HFFc6 (cell line): ENCODE measurements at regions not wholly inside any gene's neighbourhood (a gene's known extent, or its start where the extent isn't known, plus 50 kb on each side); places are given as distances from the start of the nearest gene placed in this dataset.
"Not testable (repeated sequence)": the region's sequence is repeated elsewhere in the genome, so short reads cannot be mapped to it uniquely, and the experiment has no call there.

Source experiments
- DNase-seq: peaks from one replicate; pipeline ENCODE4 v3.0.0-alpha.2; 2018
- H3K27ac Mint-ChIP-seq: 2 replicates; pipeline ENCODE4 v1.8.0; 2020; ENCODE audit warnings: mild to moderate bottlenecking, mixed read lengths
- H3K27me3 Mint-ChIP-seq: 2 replicates; pipeline ENCODE4 v1.8.0; 2021; ENCODE audit warnings: mild to moderate bottlenecking, moderate library complexity, mixed read lengths; ENCODE audit not compliant: insufficient read depth
- H3K36me3 Mint-ChIP-seq: 2 replicates; pipeline ENCODE4 v1.8.0; 2021; ENCODE audit warnings: low read depth, mixed read lengths
- H3K4me1 Mint-ChIP-seq: 2 replicates; pipeline ENCODE4 v1.8.0; 2020; ENCODE audit warnings: low read depth, mixed read lengths
- H3K4me3 Mint-ChIP-seq: 2 replicates; pipeline ENCODE4 v1.8.0; 2020; ENCODE audit warnings: mild to moderate bottlenecking, moderate library complexity, mixed read lengths
- H3K9me3 Mint-ChIP-seq: 2 replicates; pipeline ENCODE4 v1.8.0; 2020; ENCODE audit warnings: mild to moderate bottlenecking, mixed read lengths
- TF ChIP-seq, protein P1 (sequence below): fragments of 200-600 bp; sonication (generic); IDR thresholded peaks from 2 replicates; pipeline ENCODE4 v1.5.0; 2021; ENCODE audit warnings: antibody characterized with exemption, mild to moderate bottlenecking

DNA sequence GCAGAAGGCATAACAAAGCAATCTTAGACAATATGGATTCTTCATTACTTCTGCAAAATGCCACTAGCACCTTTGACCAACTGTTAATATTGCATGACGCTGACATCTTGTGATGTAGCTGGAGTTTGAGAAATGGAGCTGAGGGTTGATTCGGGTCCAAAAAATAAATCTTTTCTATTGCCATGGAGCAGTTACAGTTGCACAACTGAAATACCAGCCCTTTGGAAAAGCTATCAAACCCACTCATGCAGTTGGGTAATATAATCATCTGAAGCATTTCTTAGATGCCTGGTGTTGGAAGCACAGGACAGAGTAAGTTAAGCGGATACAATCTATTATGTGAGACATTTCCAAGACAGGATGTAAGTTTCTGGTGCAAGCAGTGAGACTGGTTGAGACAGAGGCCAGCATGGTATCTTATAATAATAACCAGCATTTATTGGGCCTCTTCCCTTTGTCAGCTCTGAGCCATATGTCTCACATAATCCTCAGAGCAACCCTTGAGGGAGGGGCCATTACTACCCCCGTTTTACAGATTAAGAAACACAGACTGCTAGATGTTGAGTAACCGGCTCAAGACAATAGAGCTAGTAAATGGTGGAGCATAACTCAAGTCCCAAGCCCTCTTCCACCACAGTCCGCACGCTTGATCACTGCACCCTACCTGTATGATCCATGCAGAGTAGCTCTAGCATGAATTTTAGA lies 74.9 kb upstream of the CAPRIN1 start:
- Mint-ChIP-seq H3K9me3 (no peaks in the 10 kb centered on the region), H3K27me3 (peaks cover 27% of the 10 kb centered on the region), H3K4me3 (no peak overlapping the region), H3K4me1 (no peaks in the 10 kb centered on the region), H3K27ac (no peak overlapping the region), H3K36me3 (no peaks in the 10 kb centered on the region)
- DNase-seq: no peak
- TF ChIP-seq, protein P1, sequence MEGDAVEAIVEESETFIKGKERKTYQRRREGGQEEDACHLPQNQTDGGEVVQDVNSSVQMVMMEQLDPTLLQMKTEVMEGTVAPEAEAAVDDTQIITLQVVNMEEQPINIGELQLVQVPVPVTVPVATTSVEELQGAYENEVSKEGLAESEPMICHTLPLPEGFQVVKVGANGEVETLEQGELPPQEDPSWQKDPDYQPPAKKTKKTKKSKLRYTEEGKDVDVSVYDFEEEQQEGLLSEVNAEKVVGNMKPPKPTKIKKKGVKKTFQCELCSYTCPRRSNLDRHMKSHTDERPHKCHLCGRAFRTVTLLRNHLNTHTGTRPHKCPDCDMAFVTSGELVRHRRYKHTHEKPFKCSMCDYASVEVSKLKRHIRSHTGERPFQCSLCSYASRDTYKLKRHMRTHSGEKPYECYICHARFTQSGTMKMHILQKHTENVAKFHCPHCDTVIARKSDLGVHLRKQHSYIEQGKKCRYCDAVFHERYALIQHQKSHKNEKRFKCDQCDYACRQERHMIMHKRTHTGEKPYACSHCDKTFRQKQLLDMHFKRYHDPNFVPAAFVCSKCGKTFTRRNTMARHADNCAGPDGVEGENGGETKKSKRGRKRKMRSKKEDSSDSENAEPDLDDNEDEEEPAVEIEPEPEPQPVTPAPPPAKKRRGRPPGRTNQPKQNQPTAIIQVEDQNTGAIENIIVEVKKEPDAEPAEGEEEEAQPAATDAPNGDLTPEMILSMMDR: no peak

DNA sequence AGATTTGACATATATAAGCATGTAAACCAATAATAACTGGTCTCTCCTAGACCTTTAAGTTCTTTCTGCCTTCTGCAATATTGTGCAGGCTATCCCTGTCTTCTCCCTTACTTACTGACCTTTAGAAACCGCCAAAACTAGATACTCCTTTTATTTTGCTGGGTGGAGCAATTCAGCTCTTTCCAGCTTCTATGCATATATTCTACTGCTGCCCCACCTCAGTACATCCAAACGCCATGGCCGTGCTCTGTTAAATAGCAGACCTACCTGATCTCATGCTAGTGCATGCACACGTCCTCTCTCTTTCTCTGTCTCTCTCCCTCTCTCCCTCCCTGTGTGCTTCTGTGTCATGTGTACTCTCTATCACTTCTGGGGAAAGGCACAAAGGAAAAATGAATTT lies 76.7 kb upstream of the CAPRIN1 start:
- peaks cover 31% of the 10 kb centered on the region for H3K27me3 Mint-ChIP-seq
- H3K4me3 Mint-ChIP-seq: no peak overlapping the region

DNA sequence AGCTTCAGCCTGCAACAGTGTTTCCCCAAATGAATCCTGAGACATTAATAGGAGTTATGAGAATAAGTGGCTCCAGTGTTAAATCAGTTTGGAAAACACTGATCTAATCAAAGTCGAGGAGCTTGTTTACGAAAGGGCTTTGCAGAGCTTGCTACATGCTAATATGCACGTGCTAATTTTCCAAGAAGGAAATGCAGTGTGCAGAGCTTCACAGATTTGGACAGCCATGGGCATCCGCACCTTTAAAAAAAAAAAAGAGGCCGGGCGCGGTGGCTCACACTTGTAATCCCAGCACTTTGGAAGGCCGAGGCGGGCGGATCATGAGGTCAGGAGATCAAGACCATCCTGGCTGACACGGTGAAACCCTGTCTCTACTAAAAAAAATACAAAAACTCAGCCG lies 79.7 kb upstream of the LMO2 start:
- H3K4me1 Mint-ChIP-seq, H3K36me3 Mint-ChIP-seq, H3K9me3 Mint-ChIP-seq, H3K4me3 Mint-ChIP-seq, DNase-seq, H3K27ac Mint-ChIP-seq: not testable (repeated sequence)
- peaks cover 31% of the 10 kb centered on the region for H3K27me3 Mint-ChIP-seq

More for the DNA sequence above, 76.7 kb upstream of the CAPRIN1 start:
- Mint-ChIP-seq H3K27ac (no peak overlapping the region), H3K9me3 (no peaks in the 10 kb centered on the region), H3K4me1 (no peaks in the 10 kb centered on the region), H3K36me3 (no peaks in the 10 kb centered on the region)
- TF ChIP-seq, protein P1: no peak
- DNase-seq: no peak

DNA sequence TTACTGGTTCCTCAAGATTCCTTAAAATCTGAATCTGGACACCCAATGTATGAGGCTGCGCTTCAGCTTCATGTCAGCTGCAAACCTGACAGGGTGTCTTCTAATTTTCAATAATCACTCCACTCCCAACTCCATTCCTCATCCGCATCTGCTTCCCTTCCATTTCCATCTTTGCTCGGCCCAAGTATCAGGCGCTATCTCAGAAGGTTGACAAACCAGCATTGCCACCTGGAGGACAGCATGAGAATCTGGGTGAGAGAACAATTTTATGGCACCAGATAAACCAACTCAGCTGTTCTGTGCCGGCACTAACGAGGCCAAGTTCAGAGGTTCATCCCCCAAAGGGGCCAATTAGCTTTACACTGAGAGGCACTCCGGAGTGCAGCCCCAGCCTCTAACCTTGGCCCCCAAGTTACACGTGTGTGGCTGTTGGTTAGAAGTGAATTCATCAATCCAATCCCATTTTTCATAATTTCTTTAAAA lies 79.1 kb upstream of the LMO2 start:
- DNase-seq: peak; percentile 39
- no peaks in the 10 kb centered on the region for H3K4me1 Mint-ChIP-seq
- TF ChIP-seq, protein P1: peak; percentile 79
- no peak overlapping the region for H3K4me3 Mint-ChIP-seq
- H3K36me3 Mint-ChIP-seq: no peaks in the 10 kb centered on the region
- H3K27me3 Mint-ChIP-seq: peaks cover 31% of the 10 kb centered on the region
- no peaks in the 10 kb centered on the region for H3K9me3 Mint-ChIP-seq
- no peak overlapping the region for H3K27ac Mint-ChIP-seq

DNA sequence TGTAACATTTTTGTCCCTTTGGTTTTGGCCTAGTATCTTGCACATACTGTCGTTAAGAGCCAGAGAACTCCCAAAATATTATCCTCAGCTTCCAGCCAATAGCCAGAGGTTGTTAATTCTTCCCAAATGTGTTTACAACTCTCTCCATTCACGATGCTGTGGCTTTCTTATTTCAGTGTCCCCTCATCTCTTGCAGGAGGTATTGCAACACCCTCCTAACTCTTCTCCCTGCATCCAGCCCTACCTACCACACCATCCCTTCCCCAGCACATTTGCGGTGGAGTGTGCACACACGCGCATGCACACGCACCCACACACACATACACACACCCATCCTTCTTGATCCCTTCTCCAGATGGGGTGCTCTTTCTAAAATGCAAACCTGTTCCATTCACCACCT lies 75.6 kb upstream of the LMO2 start:
- Mint-ChIP-seq H3K27me3 (peaks cover 40% of the 10 kb centered on the region), H3K27ac (no peak overlapping the region), H3K4me3 (no peak overlapping the region), H3K36me3 (no peaks in the 10 kb centered on the region), H3K4me1 (no peaks in the 10 kb centered on the region), H3K9me3 (no peaks in the 10 kb centered on the region)
- TF ChIP-seq, protein P1: no peak
- no peak for DNase-seq

DNA sequence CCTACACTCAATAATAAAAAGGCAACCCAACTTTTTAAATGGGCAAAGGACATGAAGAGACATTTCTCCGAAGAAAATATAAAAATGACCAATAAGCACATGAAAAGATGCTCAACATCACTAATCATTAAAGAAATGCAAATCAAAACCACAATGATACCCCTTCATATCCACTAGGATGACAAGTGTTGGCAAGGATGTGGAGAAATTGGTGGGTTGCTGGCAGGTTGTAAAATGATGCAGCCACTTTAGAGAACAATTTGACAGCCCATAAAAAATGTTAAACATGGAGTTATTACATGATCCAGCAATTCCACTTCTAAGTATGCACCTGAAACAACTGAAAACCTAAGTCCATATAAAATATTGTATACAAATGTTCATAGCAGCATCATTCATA lies 73.2 kb upstream of the LMO2 start:
- no peaks in the 10 kb centered on the region for H3K4me1 Mint-ChIP-seq
- no peaks in the 10 kb centered on the region for H3K36me3 Mint-ChIP-seq
- no peak for DNase-seq
- H3K27me3 Mint-ChIP-seq: peaks cover 42% of the 10 kb centered on the region
- no peaks in the 10 kb centered on the region for H3K9me3 Mint-ChIP-seq
- H3K4me3 Mint-ChIP-seq: no peak overlapping the region
- TF ChIP-seq, protein P1: no peak
- no peak overlapping the region for H3K27ac Mint-ChIP-seq
